Jurkat, Clone E6-1 (cell line): ENCODE measurements at regions not wholly inside any gene's neighbourhood (a gene's known extent, or its start where the extent isn't known, plus 50 kb on each side); places are given as distances from the start of the nearest gene placed in this dataset.
"Not testable (repeated sequence)": the region's sequence is repeated elsewhere in the genome, so short reads cannot be mapped to it uniquely, and the experiment has no call there.

ENCODE experiments used
- DNase-seq: peaks from one replicate; pipeline ENCODE4 v3.0.0-alpha.2; 2011; ENCODE audit warnings: low read depth, low spot score
- H3K4me3 ChIP-seq: 2 replicates; pipeline ENCODE4 v1.5.1; 2011; ENCODE audit warnings: mild to moderate bottlenecking, low read length, control low read depth, moderate library complexity

DNA sequence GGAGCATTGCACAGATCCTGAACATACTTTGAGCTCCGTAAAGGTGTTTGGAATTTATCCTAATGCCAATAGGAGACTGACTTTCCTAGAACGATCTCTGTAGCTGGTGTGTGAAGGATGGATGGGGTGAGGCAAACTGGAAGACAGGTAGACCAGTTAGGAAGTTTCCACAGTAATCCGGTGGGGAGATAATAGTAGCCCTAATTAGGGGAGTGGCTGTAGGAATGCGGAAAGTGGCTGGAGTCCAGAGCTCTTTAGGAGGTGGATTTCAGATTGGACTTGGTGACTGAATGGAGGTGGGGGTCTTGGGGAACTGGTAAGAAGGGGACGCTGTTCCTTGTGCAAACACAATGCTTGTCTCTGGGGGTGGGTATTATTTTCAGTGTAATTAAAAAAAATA lies 146.3 kb downstream of the SOX4 start:
- no peak overlapping the region for H3K4me3 ChIP-seq
- DNase-seq = no peak

DNA sequence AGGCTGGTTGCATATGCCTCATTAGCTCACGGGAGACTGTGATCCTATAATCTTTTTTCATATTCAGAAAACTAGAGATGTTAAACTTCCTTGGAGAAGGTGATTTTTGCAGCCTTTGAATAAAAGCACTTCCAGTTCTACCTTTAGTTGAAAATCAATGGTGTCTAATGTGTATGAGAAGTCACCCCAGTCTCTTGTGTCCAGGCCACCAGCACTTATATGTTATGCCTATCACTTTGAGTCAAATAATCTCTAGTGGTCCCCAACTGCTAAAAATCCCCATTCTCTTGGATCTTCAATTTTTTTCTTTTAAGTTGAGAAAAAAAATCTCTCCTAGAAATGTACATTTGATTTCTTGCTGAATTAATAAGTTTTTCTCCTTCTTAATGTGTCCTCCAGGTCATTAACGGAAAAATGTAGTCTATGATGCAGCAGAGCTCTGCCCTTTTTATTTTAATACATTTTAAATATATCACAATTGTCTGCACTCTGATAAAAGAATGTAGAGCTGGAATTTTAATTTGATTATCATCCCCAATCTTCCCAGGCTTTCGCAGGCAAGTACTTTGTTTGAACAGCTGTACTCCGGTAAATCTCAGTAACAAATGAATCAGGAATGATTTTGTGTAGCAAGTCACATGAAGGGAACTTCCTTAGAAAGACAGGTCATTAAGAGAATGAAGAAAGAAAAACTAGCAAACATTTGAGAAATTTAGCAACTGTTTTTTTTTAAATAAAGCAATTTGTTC lies 147.0 kb downstream of the SOX4 start:
- DNase-seq = no peak
- H3K4me3 ChIP-seq = no peak overlapping the region

DNA sequence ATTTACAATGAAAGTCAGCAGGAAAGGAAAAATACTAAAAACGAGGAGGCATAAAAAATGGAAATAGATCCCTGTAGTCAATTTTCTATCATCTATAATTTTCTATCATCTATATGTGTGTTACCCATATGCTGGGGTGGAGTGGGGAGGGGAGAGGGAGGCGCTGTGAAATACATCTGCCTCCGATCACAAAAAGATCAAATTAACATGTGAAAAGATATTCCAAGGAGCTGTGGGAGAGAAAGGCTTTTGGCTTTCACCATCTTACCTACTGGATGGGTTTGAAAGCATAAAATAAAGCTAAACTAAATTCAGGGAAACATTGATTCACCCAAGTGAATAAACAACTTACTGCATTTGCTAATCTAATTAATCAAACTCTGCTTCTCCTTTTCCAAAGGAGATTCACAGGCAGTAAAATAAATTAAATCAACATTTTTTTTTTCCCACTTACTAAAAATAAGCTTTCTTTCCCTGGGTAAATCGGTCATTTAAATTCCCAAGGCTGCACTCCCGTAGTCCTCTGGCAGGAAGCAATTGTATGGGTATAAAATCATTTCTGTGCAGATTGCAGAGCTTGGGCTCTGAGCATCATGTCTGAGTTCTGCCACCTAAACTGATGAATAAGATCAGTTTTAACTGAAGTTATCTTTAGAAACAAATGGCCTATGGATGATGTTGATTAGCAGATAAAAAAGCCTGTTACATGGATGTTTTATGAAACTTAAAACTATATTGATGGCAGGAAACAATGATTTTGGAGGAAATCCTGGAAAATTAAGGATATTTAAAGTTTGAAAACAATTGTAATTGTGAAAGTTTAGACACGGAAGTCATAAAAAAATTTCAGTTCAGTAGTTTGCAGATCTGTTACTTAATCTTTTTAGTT lies 147.9 kb downstream of the SOX4 start:
- no peak for DNase-seq

DNA sequence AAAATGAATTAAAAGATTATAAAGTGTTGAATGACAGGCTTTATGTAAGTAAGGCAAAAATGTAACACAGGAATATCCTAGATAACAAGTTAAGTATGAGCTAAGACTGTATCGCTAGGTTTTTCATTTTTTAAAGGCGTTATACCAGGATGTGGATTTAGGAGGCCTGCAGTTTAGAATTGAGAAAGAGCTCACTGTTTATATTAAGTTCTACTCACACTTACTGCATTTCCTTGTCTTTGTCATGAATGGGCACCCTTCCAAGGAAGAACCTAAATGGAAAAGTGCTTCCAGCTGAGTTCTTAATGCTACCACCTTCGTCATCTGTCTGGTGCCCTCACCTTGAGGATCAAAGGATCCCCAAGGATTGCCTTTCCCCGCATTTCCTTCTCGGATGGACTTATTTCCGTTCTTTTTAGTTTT lies 148.7 kb downstream of the SOX4 start:
- no peak for DNase-seq
- no peak overlapping the region for H3K4me3 ChIP-seq

More for the DNA sequence above, 147.9 kb downstream of the SOX4 start:
- no peak overlapping the region for H3K4me3 ChIP-seq

GRCh38 chr6:21744331-21744730 lies 150.8 kb downstream of the SOX4 start:
- DNase-seq = no peak
- H3K4me3 ChIP-seq = no peak overlapping the region

DNA sequence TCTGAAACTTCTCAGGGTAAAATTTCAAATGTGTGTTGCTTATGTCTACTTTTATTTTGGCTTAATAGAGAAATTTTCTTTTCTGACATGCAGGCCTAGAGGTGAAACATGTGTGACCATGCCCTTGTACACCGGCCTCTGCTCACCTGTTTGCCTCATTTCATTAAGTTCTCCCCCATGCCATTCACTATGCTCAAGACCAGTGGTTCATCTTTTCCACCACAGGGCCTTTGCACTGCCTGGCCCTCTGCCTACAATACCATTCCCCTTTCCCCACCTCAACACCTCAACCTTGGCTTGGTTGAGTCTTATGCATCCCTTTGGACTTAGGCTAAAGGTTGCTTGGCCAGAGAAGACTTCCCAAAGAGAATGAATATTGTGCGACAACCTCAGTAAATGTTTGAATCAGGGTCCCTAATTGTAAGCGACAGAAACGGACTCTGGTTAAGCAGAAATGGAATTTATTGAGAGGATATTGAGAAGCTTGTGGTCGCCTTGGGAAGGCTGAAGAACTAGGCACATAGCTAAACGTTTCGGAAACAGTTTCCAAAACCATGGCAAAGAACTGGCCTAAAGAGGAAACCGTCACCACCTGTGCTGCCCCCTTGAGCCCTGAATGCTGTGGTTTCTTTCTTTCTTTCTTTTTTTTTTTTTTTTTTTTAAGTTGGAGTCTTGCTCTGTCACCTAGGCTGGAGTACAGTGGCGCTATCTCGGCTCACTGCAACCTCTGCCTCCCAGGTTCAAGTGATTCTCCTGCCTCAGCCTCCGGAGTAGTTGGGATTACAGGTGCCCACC lies 152.2 kb downstream of the SOX4 start:
- DNase-seq = no peak
- no peak overlapping the region for H3K4me3 ChIP-seq

GRCh38 chr6:21747441-21747840 lies 153.9 kb downstream of the SOX4 start:
- no peak for DNase-seq
- H3K4me3 ChIP-seq = no peak overlapping the region

DNA sequence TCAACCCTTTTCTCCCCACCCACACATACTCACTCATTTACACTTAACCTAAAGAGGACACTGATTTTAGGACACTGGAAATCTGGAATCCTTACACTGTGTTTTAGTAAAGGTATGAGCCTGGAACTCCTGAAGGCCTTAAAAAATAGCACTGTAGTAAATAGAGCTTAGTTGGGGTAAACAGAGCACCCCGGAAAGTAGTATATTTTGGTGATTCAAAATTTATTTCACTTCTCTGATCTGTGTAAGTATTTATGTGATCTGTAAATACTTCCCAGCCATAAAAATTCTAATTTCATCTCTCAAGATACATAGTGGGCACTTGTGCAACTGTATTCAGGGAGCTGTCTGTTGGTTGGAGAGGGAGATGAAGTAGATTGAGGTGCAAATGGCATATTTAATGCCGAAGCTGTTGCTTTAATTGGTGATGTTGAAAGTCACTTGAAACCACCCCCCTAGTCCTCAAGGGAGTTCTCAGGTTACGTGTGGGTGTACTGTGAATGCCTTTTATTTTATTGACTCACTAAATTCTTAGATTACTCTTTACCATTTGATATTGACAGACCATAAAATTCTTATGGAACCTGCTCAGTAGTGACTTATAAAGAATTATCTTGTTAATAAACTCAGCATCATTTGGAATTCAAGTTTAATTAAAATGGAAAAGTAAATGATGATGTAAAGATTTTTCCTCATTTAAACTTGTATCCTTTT lies 154.9 kb downstream of the SOX4 start:
- no peak for DNase-seq
- H3K4me3 ChIP-seq = no peak overlapping the region

GRCh38 chr6:21749754-21750153 lies 156.2 kb downstream of the SOX4 start:
- no peak overlapping the region for H3K4me3 ChIP-seq
- no peak for DNase-seq

DNA sequence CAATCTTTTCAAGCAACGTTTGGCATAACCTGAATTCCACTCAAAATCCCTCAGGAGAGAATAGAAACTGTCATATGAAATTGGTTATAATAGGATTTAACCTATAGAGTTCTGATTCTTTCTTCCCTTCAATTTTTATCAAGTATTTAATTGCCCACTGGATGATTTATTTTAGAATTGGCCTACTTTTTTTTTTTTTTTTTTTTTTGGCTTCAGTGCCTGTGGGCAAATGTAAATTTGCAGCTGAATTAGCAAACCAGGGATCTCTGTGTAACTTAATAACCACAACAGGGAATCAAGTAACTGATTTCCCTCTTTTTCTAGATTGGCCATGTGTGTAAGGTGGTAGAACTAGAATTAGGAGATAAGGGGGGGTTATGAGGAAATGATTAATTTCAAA lies 157.0 kb downstream of the SOX4 start:
- DNase-seq = no peak
- no peak overlapping the region for H3K4me3 ChIP-seq

GRCh38 chr6:21751608-21752007 lies 158.1 kb downstream of the SOX4 start:
- no peak overlapping the region for H3K4me3 ChIP-seq
- DNase-seq = peak; percentile 49

DNA sequence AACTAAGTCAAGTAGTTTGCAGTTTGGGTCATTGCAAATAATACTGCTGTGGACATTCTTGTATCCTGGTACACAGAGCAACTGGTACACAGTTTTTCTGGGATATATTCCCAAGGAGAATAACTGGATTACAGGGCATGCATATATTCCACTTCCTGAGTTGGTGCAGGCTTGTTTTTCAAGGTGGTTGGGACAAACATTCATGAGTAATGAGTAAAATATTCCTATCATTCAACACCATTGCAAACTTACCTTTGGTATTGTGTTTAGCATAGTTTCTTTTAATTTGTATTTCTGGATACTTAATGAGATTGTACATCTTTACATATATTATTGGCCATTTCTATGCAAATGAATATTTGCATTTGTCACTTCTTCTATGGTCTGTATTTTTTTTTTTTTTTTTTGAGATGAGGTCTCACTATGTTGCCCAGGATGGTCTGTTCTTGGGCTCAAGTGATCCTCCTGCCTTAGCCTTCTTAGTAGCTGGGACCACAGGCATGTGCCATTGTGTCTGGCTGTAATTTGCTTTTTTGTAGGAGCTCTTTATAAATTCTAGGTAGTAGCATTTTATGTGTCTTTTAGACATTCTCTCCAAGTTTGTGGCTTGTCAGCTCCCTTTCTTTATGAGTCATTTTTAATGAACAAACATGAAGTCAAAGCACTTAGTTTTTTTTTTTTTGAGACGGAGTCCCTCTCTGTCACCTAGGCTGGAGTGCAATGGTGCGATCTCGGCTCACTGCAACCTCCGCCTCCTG lies 158.7 kb downstream of the SOX4 start:
- no peak overlapping the region for H3K4me3 ChIP-seq

GRCh38 chr6:21753241-21754108 lies 159.9 kb downstream of the SOX4 start:
- no peak for DNase-seq
- H3K4me3 ChIP-seq = no peak overlapping the region

More for the DNA sequence above, 158.7 kb downstream of the SOX4 start:
- DNase-seq = no peak

DNA sequence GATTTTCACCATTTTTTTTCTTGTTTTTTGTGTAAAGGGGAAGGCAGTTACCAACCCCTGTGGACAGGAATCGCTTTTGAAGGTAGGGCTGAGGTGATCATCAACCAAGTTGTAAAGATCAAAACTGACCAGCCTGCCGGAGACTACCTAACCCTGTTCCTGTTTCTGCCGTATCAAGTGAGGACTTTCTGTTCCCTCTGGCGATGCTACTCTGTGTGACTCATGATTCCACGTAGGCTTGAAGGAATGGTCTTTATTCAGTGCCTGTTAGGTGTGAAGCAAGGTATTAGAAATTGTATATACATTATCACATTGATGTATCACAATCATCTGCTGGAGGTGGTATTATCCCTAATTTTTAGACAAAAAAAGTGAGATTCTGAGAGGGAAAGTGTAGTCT lies 161.3 kb downstream of the SOX4 start:
- no peak for DNase-seq
- H3K4me3 ChIP-seq = no peak overlapping the region

DNA sequence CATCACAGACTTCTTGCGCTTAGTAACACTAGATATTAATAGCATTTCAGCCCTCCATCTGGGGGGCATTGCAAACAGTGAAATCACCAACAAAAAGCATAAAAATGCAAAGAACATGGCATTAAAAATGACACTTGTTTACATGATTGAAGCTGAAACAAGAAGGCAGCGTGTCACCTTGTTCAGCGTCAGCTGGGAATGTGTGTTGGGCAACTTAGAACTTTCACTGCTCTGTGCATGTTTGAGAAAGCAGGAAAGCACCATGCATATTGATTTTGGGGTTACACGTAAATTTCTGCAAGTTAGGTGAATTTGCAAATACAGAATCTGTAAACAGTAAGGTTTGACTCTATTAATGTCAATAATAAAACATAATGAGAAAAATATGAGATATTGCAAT lies 162.9 kb downstream of the SOX4 start:
- no peak overlapping the region for H3K4me3 ChIP-seq
- DNase-seq = no peak

- DNase-seq = not testable (repeated sequence)
These were observed 163.8 kb downstream of the SOX4 start for GRCh38 chr6:21757392-21757791.

GRCh38 chr6:21759721-21760120 lies 166.2 kb downstream of the SOX4 start:
- DNase-seq = no peak
- no peak overlapping the region for H3K4me3 ChIP-seq

More at GRCh38 chr6:21757392-21757791, 163.8 kb downstream of the SOX4 start:
- not testable (repeated sequence) for H3K4me3 ChIP-seq
